NCI-H82 treated with DMSO at 0.1 percent for 48 hours (cell line): ENCODE measurements at regions not wholly inside any gene's neighbourhood (a gene's known extent, or its start where the extent isn't known, plus 50 kb on each side); places are given as distances from the start of the nearest gene placed in this dataset.
A peak's percentile ranks its signal among the peaks of the same experiment; 100 is the strongest.

ENCODE experiments used
- DNase-seq: peaks from one replicate; lab custom pipeline; 2025; ENCODE audit not compliant: unreplicated experiment; lab: John Stamatoyannopoulos, UW

DNA sequence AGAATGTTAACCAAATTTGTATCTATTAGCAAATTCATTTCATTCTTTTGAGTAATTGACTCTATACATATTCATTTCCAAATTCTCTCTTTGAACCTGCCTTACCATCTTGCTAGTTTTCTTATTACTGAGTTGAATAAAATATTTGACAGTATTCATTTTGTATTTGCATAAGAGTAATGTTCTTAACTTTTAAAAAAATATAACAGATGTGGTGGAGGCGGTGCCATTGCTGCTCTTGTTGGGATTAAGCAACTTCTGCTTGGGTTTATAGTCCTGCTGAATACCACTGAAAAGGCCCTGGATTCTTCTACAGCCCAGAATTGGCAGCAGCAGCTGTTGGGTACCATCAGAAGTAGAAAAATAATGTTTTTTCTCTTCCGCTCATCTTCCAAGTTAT is 148.9 kb upstream of the PEX5L start:
- no peak for DNase-seq

DNA sequence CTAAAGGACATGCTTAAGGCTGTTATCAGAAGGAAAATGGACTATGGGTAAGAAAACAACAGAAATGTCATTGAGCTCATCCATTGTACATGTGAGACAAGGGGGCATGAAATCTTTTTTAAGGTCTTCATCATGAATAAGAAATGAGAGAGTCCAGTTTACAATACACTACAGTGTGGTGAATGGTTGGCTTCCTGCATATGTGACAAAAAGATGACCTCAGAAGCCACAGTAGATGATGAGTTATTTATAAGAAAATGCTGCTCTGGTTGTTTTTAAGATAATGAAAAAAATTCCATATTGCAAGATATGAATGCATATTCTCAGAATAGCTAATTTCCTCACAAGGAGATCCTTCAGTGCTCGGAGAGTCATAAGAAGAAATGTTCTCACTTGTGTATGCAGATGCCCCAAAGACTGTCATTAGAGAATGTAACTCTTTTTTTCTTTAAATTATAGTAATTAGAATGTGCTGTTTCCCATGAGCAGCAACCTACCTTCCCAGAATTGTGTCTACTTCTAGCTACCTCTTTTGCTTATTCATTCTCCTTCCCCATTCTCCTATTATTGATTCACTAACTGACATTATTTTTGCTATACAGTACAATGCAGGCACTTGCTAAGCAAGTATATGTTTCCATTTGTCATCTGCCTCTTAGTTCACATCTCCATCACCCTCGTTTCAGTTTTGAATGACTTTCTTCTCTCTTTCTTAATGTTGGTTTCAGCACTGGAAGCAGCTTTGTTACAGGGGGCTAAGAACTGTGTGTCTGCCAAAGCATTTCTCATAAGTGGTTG is 152.0 kb upstream of the PEX5L start:
- no peak for DNase-seq

DNA sequence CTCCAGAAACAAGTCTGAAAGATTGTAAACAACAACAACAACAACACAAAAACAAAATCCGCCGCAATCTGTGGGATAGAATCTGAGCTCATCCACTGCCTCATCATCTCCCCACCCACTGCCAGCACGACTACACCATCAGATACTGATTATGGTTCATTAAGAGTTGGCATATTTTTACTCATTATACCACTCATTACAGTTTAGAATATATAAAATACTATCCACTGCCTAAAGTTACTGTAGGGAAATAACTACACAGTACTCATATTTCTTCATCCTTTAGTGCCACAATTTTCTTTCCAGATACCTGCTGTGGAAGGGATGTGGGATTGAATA is 152.5 kb upstream of the PEX5L start:
- no peak for DNase-seq

- peak; percentile 94 for DNase-seq
Measured at GRCh38 chr3:180196658-180197057, 159.9 kb upstream of the PEX5L start.

GRCh38 chr3:180199417-180199995 is 162.8 kb upstream of the PEX5L start:
- DNase-seq = peak; percentile 100

GRCh38 chr3:180215866-180216265 is 179.1 kb upstream of the PEX5L start:
- no peak for DNase-seq

- no peak for DNase-seq
Measured at GRCh38 chr3:180223268-180223667, 186.5 kb upstream of the PEX5L start.

DNA sequence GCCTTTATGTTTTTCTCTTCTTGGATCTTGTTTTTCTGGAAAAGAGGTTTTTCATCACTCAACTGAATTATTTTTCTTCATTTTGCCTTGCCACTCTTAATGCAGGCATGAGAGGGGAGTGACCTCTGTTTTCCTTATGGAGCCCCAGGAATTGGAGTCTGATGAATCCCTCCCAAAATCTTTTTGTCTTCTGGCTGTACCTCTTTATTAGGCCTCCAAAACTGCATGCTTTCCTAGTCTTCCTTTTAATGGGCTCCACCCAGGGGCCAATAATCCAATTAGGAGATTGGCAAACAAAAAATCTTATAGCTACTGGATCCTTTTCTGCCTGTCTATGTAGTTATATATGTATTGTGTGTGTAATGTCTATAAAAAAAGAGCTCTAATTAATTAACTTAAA is 192.4 kb upstream of the PEX5L start:
- DNase-seq = no peak

GRCh38 chr3:180239939-180240338 is 203.2 kb upstream of the PEX5L start:
- no peak for DNase-seq

DNA sequence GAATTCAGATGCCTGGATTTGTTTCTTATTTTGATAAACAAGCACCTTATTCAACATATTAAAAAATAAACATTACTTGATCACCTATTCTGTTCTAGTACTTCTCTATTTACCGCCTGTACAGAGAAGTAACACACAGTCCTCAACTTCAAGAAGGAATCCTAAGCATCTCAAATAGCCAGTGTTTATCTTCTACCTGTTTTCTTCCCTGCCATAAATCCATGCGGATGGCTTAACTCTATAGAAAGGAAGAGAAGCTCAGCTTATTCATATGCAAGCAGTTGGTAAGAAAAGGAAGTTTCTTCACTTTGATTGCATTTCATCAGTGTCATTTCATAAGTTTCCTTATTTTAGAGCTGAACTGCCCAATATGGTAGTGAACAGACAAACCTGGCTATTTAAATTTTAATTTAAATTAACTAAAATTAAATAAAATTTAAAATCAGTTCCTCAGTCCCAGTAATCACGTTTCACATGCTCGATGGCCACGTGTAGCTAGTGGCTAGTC is 210.0 kb upstream of the PEX5L start:
- DNase-seq = no peak

- DNase-seq = no peak
Measured at GRCh38 chr3:180250172-180250571, 213.4 kb upstream of the PEX5L start.

DNA sequence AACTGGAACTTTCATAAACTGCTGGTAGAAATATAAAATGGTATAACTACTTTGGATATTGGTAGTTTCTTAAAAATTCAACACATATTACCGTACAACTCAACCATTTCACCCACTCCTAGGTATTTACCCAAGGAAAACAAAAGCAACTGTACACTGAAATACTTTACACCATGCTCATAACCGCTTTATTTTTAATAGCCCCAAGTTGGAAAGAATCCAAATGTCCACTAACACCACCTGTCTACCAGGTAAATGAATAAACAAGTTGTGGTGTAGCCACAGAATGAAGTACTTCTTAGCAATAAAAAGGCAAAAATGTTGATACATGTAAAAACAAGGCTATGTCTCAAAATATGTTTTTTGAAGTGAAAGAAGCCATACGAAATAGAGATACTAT is 215.9 kb upstream of the PEX5L start:
- DNase-seq = no peak

GRCh38 chr3:180253283-180253682 is 216.5 kb upstream of the PEX5L start:
- no peak for DNase-seq

DNA sequence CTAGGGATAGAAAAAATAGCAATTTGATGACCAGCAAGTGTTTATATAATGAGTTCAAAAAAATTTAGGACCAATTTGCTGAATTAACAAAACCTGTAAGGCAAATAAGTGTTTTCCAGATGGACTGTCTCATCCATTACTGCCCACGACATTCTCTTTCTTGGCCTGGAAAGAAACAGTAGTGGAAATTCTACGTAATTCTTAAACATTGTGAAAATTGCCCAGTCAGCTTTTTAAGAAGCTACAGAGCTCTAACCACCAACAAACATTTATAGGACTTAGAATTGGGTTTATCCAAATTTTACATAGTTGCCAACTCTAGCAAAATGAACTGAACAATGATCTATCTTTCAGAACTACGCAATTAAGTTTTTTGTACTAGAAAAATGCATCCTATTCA is 227.7 kb upstream of the PEX5L start:
- no peak for DNase-seq

- DNase-seq = no peak
Measured at GRCh38 chr3:180265551-180265950, 228.8 kb upstream of the PEX5L start.

GRCh38 chr3:180267202-180267843 is 230.6 kb upstream of the PEX5L start:
- DNase-seq = no peak

- DNase-seq = no peak
Measured at GRCh38 chr3:180274536-180274935, 237.8 kb upstream of the PEX5L start.

GRCh38 chr3:180275176-180275575 is 238.4 kb upstream of the PEX5L start:
- no peak for DNase-seq

DNA sequence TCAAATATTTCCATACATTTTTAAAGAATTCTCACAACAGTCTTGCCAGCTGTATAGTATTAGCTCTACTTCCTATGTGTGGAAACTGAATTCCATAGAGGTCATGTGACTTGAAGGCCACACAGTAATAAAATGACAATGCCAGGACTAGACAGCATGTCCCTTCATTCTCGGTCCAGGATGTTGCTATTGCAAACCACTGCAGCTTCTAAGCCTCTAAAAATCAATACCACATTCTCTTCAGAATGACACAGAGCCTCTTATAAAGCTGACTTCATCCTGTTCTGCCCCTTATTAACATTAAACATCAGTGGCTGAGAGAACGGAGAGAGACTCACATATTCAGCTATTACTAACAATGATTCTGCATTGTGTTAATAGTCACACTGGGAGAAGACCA is 240.3 kb upstream of the PEX5L start:
- no peak for DNase-seq

DNA sequence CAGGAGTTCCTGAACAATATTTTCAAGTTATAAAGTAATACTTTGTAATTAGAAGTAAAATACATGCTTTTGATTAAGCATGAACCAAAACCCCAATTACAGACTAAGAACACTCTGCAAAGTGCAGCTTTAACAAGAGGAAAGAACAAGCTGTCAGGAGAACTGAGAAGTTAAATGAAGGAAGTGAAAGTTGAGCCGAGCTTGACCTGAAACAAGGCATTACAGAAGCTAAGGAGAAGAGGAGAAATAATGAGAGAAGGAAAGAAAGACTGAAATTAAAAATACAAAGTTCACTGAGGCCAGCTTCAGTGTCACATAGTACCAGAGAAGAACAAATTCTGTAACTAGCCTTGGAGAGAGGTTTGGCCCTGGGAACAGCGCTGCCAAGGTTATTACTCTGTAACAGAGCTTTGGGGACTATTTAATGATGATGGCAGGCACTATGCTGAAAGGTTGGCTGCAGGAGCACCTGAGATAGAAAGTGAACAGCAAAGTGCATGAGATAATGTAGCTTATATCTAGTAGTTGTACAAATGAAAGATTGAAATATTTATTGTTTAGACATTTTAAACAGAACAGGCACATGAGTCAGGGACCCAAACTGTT is 241.9 kb upstream of the PEX5L start:
- no peak for DNase-seq

DNA sequence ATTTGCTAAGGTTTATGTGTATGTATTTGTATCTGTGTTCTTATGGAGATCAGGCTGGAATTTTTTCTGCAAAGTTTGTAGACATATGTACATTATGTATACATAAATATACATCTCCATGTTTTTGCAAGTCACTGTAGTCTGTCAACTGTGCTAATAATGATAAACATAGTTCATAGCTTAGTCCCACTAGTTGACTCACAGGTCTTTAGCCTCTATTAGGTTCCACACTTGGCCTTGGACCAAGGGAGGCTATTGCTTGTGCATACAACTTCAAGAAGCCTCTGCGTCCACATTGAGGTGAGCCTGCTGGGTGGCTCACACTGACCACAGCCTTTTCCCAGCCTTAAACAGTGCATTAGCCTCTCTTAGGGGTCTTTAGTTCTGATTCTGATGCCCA is 243.8 kb upstream of the PEX5L start:
- DNase-seq = no peak

GRCh38 chr3:180282386-180282785 is 245.6 kb upstream of the PEX5L start:
- no peak for DNase-seq
